Upper lobe of left lung (tissue), 6 donors: ENCODE measurements at regions not wholly inside any gene's neighbourhood (a gene's known extent, or its start where the extent isn't known, plus 50 kb on each side); places are given as distances from the start of the nearest gene placed in this dataset.

ENCODE experiments used
- ATAC-seq, 2 donors: fragments of 200-7000 bp; cut with Tn5 transposase; one replicate each; pipeline ENCODE4 v1.9.1; 2022; ENCODE audit warnings: mild to moderate bottlenecking in 2 of 2, moderate library complexity in 2 of 2; ENCODE audit not compliant: low FRiP score in 2 of 2
- DNase-seq, 2 donors: peaks; one replicate each; pipeline ENCODE4 v3.0.0-alpha.2; 2019 to 2020
- H3K27ac ChIP-seq, 4 donors: fragments of 200-600 bp; sonication (generic); one replicate each; pipeline ENCODE4 v1.5.1; 2016 to 2019
- H3K27me3 ChIP-seq, 4 donors: fragments of 200-600 bp; sonication (generic); one replicate each; pipeline ENCODE4 v1.5.1; 2017 to 2019
- H3K36me3 ChIP-seq, 4 donors: fragments of 200-600 bp; sonication (generic); one replicate each; pipeline ENCODE4 v1.5.1; 2016 to 2019
- H3K4me1 ChIP-seq, 4 donors: fragments of 200-600 bp; sonication (generic); one replicate each; pipeline ENCODE4 v1.5.1; 2018 to 2019
- H3K4me3 ChIP-seq, 4 donors: fragments of 200-600 bp; sonication (generic); one replicate each; pipeline ENCODE4 v1.5.1; 2017 to 2019; ENCODE audit warnings: mild to moderate bottlenecking in 2 of 4, moderate library complexity in 1 of 4
- H3K9me3 ChIP-seq, 4 donors: fragments of 200-600 bp; sonication (generic); one replicate each; pipeline ENCODE4 v1.5.1; 2018 to 2019
- EP300 ChIP-seq, 4 donors: sonication (generic); formaldehyde crosslinking; IDR thresholded peaks; one replicate each; pipeline ENCODE4 v1.5.1; 2017; ENCODE audit warnings: antibody characterized with exemption in 4 of 4, control low read depth in 2 of 4
- POLR2A ChIP-seq, 4 donors: fragments of 450-650 bp; IDR thresholded peaks; one replicate each; pipeline ENCODE4 v1.5.1; 2016 to 2017; ENCODE audit warnings: antibody characterized with exemption in 4 of 4, mild to moderate bottlenecking in 2 of 4
- POLR2AphosphoS5 ChIP-seq, 2 donors: sonication (generic); formaldehyde crosslinking; IDR thresholded peaks; one replicate each; pipeline ENCODE4 v1.5.1; 2017; ENCODE audit warnings: antibody characterized with exemption in 2 of 2
- WGBS, 2 donors: methylation state at CpG; one replicate each; pipeline ENCODE4 v1.1.5; 2017 to 2018; 5-methylcytosine and 5-hydroxymethylcytosine counted together
- TF ChIP-seq, protein P1 (sequence below), 6 experiments: fragments of 450-650 bp in 4 of 6; fragments of 200-600 bp in 2 of 6; sonication (generic) in 2 of 6; IDR thresholded peaks; one replicate each; pipeline ENCODE4 v1.5.1; 2016 to 2019; ENCODE audit warnings: antibody characterized with exemption in 6 of 6
- donor health status: DM: no; HTN: no; CAD: no; lungs with moderate emphysema.
- donor health status: DM: no; HTN: yes; CAD: no; lungs with severe emphysema.

DNA sequence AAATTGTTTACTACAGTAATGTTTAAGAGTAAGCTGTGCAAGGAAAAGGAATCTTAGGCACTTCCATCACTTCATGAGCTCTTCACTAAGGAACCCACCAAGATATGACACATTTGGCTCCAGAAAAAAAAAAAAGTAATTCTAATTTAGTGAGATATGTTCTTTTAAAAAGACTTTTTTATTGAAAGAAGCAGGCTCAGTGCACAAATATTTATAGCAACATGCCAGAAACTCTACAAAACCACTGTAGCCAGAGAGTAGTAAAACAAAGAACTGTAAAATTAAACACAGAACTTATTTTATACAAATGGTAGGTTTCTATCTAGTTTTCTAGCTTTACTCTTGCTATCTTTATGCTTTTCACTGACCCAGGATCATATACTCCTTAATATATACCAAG lies 434.6 kb upstream of the ADGRL2 start:
- no peaks in the 10 kb centered on the region for H3K9me3 ChIP-seq
- TF ChIP-seq POLR2AphosphoS5 (IDR thresholded peaks at IDR 0.05) (no peak), POLR2A (IDR thresholded peaks at IDR 0.05) (no peak), EP300 (IDR thresholded peaks at IDR 0.05) (no peak)
- ATAC-seq (no peak), DNase-seq (no peak)
- H3K4me3 ChIP-seq = no peak overlapping the region
- no peaks in the 10 kb centered on the region for H3K36me3 ChIP-seq
- H3K4me1 ChIP-seq = no peaks in the 10 kb centered on the region
- no peaks in the 10 kb centered on the region for H3K27me3 ChIP-seq
- no peak overlapping the region for H3K27ac ChIP-seq

DNA sequence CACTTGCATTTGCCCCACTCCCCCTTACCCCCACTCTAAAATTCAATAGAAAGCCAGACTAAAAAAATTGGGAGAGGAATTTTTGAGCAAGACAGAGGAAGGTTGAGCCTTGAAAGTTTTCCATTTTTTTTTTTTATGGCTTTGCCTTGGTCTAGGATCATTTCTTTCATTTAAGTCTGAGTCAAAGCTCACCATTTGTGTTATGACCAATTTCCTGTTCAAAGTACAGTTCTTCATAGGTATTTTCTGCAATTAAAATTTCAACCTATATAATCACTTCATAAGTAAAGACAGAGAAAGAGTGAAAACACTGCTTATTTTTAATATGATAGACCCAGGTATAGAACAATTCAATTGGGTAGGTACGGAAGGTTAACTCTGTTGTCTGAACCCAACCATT lies 436.6 kb upstream of the ADGRL2 start:
- 85 to 97% methylated on average over 1 of the region's 1 CpG for WGBS, 2 donors
- no peak overlapping the region for H3K27ac ChIP-seq
- H3K4me3 ChIP-seq = no peak overlapping the region
- no peaks in the 10 kb centered on the region for H3K9me3 ChIP-seq
- TF ChIP-seq POLR2A (IDR thresholded peaks at IDR 0.05) = no peak
- TF ChIP-seq POLR2AphosphoS5 (IDR thresholded peaks at IDR 0.05) = no peak
- TF ChIP-seq EP300 (IDR thresholded peaks at IDR 0.05) = no peak
- TF ChIP-seq, protein P1, sequence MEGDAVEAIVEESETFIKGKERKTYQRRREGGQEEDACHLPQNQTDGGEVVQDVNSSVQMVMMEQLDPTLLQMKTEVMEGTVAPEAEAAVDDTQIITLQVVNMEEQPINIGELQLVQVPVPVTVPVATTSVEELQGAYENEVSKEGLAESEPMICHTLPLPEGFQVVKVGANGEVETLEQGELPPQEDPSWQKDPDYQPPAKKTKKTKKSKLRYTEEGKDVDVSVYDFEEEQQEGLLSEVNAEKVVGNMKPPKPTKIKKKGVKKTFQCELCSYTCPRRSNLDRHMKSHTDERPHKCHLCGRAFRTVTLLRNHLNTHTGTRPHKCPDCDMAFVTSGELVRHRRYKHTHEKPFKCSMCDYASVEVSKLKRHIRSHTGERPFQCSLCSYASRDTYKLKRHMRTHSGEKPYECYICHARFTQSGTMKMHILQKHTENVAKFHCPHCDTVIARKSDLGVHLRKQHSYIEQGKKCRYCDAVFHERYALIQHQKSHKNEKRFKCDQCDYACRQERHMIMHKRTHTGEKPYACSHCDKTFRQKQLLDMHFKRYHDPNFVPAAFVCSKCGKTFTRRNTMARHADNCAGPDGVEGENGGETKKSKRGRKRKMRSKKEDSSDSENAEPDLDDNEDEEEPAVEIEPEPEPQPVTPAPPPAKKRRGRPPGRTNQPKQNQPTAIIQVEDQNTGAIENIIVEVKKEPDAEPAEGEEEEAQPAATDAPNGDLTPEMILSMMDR (IDR thresholded peaks at IDR 0.05) = no peak
- no peaks in the 10 kb centered on the region for H3K36me3 ChIP-seq
- ATAC-seq (no peak), DNase-seq (no peak)
- H3K27me3 ChIP-seq = no peaks in the 10 kb centered on the region
- no peaks in the 10 kb centered on the region for H3K4me1 ChIP-seq

DNA sequence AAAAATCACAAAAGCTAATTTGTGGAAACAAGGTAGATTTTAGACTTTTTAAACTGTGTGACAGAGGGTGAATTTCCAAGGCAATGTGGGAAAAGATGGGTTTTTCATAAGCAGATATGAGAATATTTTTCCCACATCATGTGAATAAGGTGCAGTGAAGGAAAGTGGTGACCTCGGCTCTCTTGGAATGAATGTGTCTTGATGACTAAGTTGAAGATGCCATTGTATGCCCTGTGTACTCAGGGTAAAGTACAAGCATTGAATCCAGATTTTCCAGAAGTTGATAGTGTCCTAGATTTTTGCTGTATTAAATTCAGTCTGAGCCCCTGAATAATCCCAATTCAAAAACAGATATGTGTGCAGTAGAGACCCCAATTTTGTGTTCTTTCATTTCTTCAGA lies 442.6 kb upstream of the ADGRL2 start:
- Histone ChIP-seq H3K27me3 (no peaks in the 10 kb centered on the region), H3K27ac (no peak overlapping the region), H3K9me3 (no peaks in the 10 kb centered on the region), H3K4me1 (no peaks in the 10 kb centered on the region), H3K4me3 (no peak overlapping the region), H3K36me3 (no peaks in the 10 kb centered on the region)
- TF ChIP-seq EP300 (IDR thresholded peaks at IDR 0.05) (no peak), POLR2AphosphoS5 (IDR thresholded peaks at IDR 0.05) (no peak), POLR2A (IDR thresholded peaks at IDR 0.05) (no peak)
- TF ChIP-seq, protein P1 (IDR thresholded peaks at IDR 0.05) = no peak
- WGBS, 2 donors = 96 to 97% methylated on average over 1 of the region's 1 CpG
- ATAC-seq (no peak), DNase-seq (no peak)

DNA sequence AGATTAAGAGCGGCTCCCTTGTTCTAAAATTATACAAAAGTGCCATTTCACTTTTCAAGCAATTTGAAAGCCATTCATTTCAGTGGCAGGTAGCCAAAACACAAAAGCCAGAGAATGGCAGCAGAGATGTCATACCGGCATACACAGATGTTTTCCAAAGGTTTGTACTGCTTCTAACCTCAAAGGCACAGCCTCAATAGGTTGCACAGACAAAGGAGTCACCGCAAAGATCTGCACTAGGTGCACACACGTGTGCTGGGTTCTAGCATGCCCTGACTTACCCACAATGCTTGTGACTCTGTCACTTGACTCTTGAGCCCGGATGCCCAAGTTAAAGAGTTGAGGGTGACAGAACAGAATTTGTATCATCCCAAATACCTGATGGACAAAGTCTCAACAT lies 448.9 kb upstream of the ADGRL2 start:
- Histone ChIP-seq H3K27me3 (no peaks in the 10 kb centered on the region), H3K27ac (no peak overlapping the region), H3K4me1 (no peaks in the 10 kb centered on the region), H3K9me3 (no peaks in the 10 kb centered on the region), H3K4me3 (no peak overlapping the region), H3K36me3 (no peaks in the 10 kb centered on the region)
- no peak for ATAC-seq
- no peak for DNase-seq
- TF ChIP-seq POLR2A (IDR thresholded peaks at IDR 0.05) = no peak
- TF ChIP-seq POLR2AphosphoS5 (IDR thresholded peaks at IDR 0.05) = no peak
- no peak for TF ChIP-seq EP300 (IDR thresholded peaks at IDR 0.05)
- TF ChIP-seq, protein P1 (IDR thresholded peaks at IDR 0.05) = no peak
- WGBS, 2 donors = 53% methylated on average over 5 of the region's 5 CpGs

DNA sequence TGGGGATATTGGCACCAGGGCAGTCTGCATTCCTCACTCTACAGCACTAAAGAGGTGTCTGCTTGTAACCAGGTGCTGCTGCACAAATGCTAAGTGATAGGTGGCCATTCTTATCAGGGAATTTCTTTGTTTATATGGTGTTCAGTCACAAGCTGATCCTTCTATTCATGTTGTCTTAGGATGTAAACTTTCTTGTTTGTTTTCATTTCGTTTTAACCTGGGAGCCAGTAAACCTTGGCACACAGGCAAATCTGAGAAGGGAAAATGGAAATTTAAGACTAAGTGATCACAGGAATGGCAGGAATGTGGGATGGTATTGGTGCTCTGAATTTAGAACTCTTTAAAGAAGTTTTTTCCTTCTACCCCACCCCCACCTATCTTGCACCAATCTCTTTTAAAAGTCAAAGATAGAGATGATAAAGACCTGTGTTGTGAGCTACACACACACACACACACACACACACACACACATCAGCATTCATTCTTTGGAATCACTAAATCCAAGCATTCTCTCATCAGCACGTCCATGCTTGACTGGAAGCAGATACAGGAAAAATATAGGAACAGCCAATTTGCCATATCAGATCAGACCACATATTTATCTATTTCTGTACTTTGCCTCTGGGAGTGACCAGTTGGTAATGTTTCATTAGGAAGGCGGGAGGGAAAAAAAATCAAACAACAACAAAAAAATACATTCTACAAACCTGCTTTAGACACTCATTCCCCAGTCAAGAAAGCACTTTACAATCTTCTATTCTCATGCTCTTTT lies 451.4 kb upstream of the ADGRL2 start:
- TF ChIP-seq POLR2AphosphoS5 (IDR thresholded peaks at IDR 0.05) = no peak
- Histone ChIP-seq H3K27ac (no peak overlapping the region), H3K27me3 (no peaks in the 10 kb centered on the region), H3K4me3 (no peak overlapping the region), H3K9me3 (no peaks in the 10 kb centered on the region), H3K36me3 (no peaks in the 10 kb centered on the region), H3K4me1 (no peaks in the 10 kb centered on the region)
- DNase-seq (no peak), ATAC-seq (no peak)
- WGBS, 2 donors = 65 to 73% methylated on average over 3 of the region's 3 CpGs

DNA sequence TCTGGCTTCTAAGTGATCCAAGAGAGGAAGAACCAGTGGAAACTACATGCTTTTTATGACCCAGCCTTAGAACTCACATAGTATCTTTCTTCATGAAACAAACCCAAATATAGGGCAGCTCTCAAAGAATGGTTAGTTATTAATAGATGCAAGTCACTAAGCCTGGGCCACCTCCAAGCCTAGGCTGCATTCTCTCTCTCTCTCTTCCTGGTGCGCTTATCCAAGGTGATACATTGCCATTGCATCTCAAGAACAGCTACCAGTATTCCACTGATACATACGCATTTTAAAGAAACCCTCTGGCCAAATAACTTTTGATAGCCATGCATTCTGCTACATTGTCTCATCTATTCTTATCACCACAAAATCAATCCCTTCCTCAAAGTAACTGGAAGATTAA lies 455.6 kb upstream of the ADGRL2 start:
- DNase-seq (no peak), ATAC-seq (no peak)
- Histone ChIP-seq H3K9me3 (no peaks in the 10 kb centered on the region), H3K36me3 (no peaks in the 10 kb centered on the region), H3K4me1 (no peaks in the 10 kb centered on the region), H3K27me3 (no peaks in the 10 kb centered on the region), H3K4me3 (no peak overlapping the region), H3K27ac (no peak overlapping the region)
- TF ChIP-seq POLR2A (IDR thresholded peaks at IDR 0.05) = no peak
- TF ChIP-seq, protein P1 (IDR thresholded peaks at IDR 0.05) = no peak
- 97% methylated on average over 2 of the region's 2 CpGs for whole genome bisulfite sequencing, 2 donors
